Esophagus muscularis mucosa (tissue), 4 donors: ENCODE measurements at regions not wholly inside any gene's neighbourhood (a gene's known extent, or its start where the extent isn't known, plus 50 kb on each side); places are given as distances from the start of the nearest gene placed in this dataset.
"Not testable (repeated sequence)": the region's sequence is repeated elsewhere in the genome, so short reads cannot be mapped to it uniquely, and the experiment has no call there.

Experiments used
- DNase-seq: peaks from one replicate; pipeline ENCODE4 v3.0.0-alpha.2; 2017; ENCODE audit errors: extremely low spot score
- H3K27ac ChIP-seq, 4 donors: fragments of 200-600 bp; sonication (generic); replicated peaks in 1 of 4; 1 replicate in 3 of 4; 2 replicates in 1 of 4; pipeline ENCODE4 v1.5.1; 2016 to 2019; ENCODE audit warnings: mild to moderate bottlenecking in 1 of 4
- H3K27me3 ChIP-seq, 4 donors: fragments of 200-600 bp; sonication (generic); one replicate each; pipeline versions ENCODE4 v1.5.1 to v1.6.0; 2016 to 2019
- H3K36me3 ChIP-seq, 4 donors: fragments of 200-600 bp; sonication (generic); one replicate each; pipeline ENCODE4 v1.5.1; 2016 to 2019
- H3K4me1 ChIP-seq, 4 donors: fragments of 200-600 bp; sonication (generic); one replicate each; pipeline ENCODE4 v1.5.1; 2016 to 2019
- H3K4me3 ChIP-seq, 4 donors: fragments of 200-600 bp; sonication (generic); 1 replicate in 2 of 4; 2 replicates in 2 of 4; pipeline ENCODE4 v1.5.1; 2016 to 2019; ENCODE audit warnings: mild to moderate bottlenecking in 4 of 4, moderate library complexity in 1 of 4
- H3K9me3 ChIP-seq, 4 donors: fragments of 200-600 bp; sonication (generic); 1 replicate in 3 of 4; 2 replicates in 1 of 4; pipeline ENCODE4 v1.5.1; 2016 to 2019
- EP300 ChIP-seq: sonication (generic); formaldehyde crosslinking; IDR thresholded peaks from one replicate; pipeline ENCODE4 v1.6.1; 2017; ENCODE audit warnings: antibody characterized with exemption
- POLR2A ChIP-seq: fragments of 450-650 bp; IDR thresholded peaks from one replicate; pipeline ENCODE4 v1.6.1; 2017; ENCODE audit warnings: antibody characterized with exemption, moderate library complexity, mild to moderate bottlenecking, low read depth
- POLR2AphosphoS5 ChIP-seq, 2 donors: sonication (generic); formaldehyde crosslinking; IDR thresholded peaks; one replicate each; pipeline ENCODE4 v1.6.1; 2017; ENCODE audit warnings: antibody characterized with exemption in 2 of 2
- WGBS: methylation state at CpG from one replicate; pipeline ENCODE4 v1.1.5; 2018; 5-methylcytosine and 5-hydroxymethylcytosine counted together
- intact Hi-C: fragments of 100-400 bp; cut with DNase I; formaldehyde crosslinking; loops from one replicate; pipeline ENCODE4 v1.15.1; 2023
- TF ChIP-seq, protein P1 (sequence below), 3 experiments: fragments of 200-600 bp in 2 of 3; fragments of 450-650 bp in 1 of 3; sonication (generic) in 2 of 3; IDR thresholded peaks; one replicate each; pipeline ENCODE4 v1.5.1; 2017 to 2019; ENCODE audit warnings: antibody characterized with exemption in 3 of 3, mild to moderate bottlenecking in 2 of 3, moderate library complexity in 1 of 3

DNA sequence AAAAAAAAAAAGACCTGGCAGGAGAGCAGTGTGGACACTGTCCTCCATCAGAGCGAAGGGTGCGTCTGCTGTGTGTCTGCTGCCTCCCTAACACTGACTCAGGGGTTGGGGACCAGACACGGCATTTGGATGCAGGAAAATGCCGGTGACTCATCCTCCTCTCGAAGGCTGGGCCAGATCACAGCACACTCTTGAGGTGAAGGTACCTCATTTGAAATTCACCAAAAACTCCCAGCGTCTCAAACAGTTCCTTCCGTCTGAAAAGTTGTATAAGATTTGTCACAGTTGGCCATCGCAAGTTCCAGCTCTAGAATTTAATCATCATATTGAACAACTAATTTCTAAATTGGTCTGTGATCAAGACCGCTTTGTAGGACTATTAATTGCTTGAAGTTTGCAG lies 118.1 kb upstream of the LYZL2 start:
- TF ChIP-seq POLR2AphosphoS5 (IDR thresholded peaks at IDR 0.05) (no peak), EP300 (no peak), POLR2A (no peak)
- TF ChIP-seq, protein P1, sequence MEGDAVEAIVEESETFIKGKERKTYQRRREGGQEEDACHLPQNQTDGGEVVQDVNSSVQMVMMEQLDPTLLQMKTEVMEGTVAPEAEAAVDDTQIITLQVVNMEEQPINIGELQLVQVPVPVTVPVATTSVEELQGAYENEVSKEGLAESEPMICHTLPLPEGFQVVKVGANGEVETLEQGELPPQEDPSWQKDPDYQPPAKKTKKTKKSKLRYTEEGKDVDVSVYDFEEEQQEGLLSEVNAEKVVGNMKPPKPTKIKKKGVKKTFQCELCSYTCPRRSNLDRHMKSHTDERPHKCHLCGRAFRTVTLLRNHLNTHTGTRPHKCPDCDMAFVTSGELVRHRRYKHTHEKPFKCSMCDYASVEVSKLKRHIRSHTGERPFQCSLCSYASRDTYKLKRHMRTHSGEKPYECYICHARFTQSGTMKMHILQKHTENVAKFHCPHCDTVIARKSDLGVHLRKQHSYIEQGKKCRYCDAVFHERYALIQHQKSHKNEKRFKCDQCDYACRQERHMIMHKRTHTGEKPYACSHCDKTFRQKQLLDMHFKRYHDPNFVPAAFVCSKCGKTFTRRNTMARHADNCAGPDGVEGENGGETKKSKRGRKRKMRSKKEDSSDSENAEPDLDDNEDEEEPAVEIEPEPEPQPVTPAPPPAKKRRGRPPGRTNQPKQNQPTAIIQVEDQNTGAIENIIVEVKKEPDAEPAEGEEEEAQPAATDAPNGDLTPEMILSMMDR (IDR thresholded peaks at IDR 0.05): no peak
- peaks cover 0 to 8% (median 4%) of the 10 kb centered on the region in 4 donors for H3K4me1 ChIP-seq
- 73% methylated on average over 9 of the region's 9 CpGs for WGBS
- no peaks in the 10 kb centered on the region for H3K27me3 ChIP-seq
- H3K27ac ChIP-seq: no peak overlapping the region
- intact Hi-C loops: no loop called here
- H3K4me3 ChIP-seq: no peak overlapping the region
- DNase-seq: no peak
- H3K9me3 ChIP-seq: no peaks in the 10 kb centered on the region
- H3K36me3 ChIP-seq: no peaks in the 10 kb centered on the region

DNA sequence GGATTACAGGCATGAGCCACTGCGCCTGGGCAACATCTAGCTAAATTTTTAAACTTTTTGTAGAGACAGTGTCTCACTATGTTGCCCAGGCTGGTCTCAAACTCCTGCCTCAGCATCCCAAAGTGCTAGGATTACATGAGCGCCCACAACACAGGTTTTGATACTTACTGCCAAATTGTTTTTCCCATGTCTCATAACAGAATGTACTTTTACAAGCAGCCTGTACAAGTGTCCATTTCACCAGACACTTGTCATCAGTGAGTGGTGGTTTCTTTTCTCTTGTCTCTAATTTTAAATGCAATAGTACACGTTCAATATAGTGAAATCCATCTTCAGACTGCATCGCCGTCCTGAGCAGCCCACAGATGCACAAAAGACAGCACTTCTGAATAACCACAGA lies 116.4 kb upstream of the LYZL2 start:
- intact Hi-C loops: no loop called here
- no peak overlapping the region for H3K4me3 ChIP-seq
- no peaks in the 10 kb centered on the region for H3K27me3 ChIP-seq
- no peak for DNase-seq
- peaks cover 0 to 4% (median 0%) of the 10 kb centered on the region in 4 donors for H3K4me1 ChIP-seq
- TF ChIP-seq EP300 (no peak), POLR2A (no peak), POLR2AphosphoS5 (IDR thresholded peaks at IDR 0.05) (no peak)
- TF ChIP-seq, protein P1 (IDR thresholded peaks at IDR 0.05): no peak
- H3K36me3 ChIP-seq: no peaks in the 10 kb centered on the region
- no peak overlapping the region for H3K27ac ChIP-seq
- H3K9me3 ChIP-seq: no peaks in the 10 kb centered on the region
- 94% methylated on average over 5 of the region's 5 CpGs for WGBS

GRCh38 chr10:30744106-30744505 lies 114.6 kb upstream of the LYZL2 start:
- intact Hi-C loops: no loop called here
- TF ChIP-seq POLR2AphosphoS5 (IDR thresholded peaks at IDR 0.05) (no peak), EP300 (no peak)
- Histone ChIP-seq H3K9me3 (no peaks in the 10 kb centered on the region), H3K27ac (no peak overlapping the region), H3K4me1 (no peaks in the 10 kb centered on the region), H3K36me3 (no peaks in the 10 kb centered on the region), H3K4me3 (no peak overlapping the region), H3K27me3 (no peaks in the 10 kb centered on the region)
- 74% methylated on average over 1 of the region's 1 CpG for WGBS
- no peak for DNase-seq

GRCh38 chr10:30743586-30743985 lies 114.0 kb upstream of the LYZL2 start:
- Histone ChIP-seq H3K4me3 (no peak overlapping the region), H3K27me3 (no peaks in the 10 kb centered on the region), H3K27ac (no peak overlapping the region), H3K36me3 (no peaks in the 10 kb centered on the region), H3K9me3 (no peaks in the 10 kb centered on the region), H3K4me1 (no peaks in the 10 kb centered on the region)
- 97% methylated on average over 3 of the region's 3 CpGs for WGBS
- DNase-seq: no peak
- intact Hi-C loops: no loop called here
- TF ChIP-seq, protein P1 (IDR thresholded peaks at IDR 0.05): no peak
- TF ChIP-seq EP300 (no peak), POLR2AphosphoS5 (IDR thresholded peaks at IDR 0.05) (no peak), POLR2A (no peak)

DNA sequence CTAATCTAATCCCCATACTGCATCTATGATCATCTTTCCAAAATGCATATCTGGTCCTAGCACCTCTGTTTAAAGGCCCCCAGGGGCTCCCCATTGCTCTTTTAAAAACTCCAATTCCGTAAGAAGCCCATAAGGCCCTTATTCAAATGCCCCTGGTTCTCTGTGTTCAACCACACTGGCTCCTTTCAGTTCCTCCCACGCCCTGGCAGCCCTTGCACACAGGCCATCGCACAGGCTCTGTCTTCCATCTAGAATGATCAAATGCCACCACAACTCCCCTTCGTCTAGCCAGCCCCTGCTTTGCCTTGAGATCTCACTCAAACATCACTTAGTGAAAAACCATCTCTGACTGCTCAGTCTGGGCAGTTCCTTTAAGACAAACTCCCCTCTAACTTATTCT lies 112.9 kb upstream of the LYZL2 start:
- no peak for DNase-seq
- WGBS: 76% methylated on average over 4 of the region's 4 CpGs
- no peaks in the 10 kb centered on the region for H3K36me3 ChIP-seq
- H3K4me1 ChIP-seq: no peaks in the 10 kb centered on the region
- no peaks in the 10 kb centered on the region for H3K27me3 ChIP-seq
- H3K4me3 ChIP-seq: no peak overlapping the region
- no peaks in the 10 kb centered on the region for H3K9me3 ChIP-seq
- no peak overlapping the region for H3K27ac ChIP-seq
- intact Hi-C loops: no loop called here
- no peak for TF ChIP-seq EP300
- TF ChIP-seq, protein P1 (IDR thresholded peaks at IDR 0.05): no peak
- no peak for TF ChIP-seq POLR2AphosphoS5 (IDR thresholded peaks at IDR 0.05)
- TF ChIP-seq POLR2A: no peak

- H3K27me3 ChIP-seq, H3K36me3 ChIP-seq, H3K27ac ChIP-seq, intact Hi-C loops, DNase-seq, H3K9me3 ChIP-seq, H3K4me3 ChIP-seq: not testable (repeated sequence)
- 89% methylated on average over 1 of the region's 1 CpG for WGBS
- peaks cover 7 to 12% (median 10%) of the 10 kb centered on the region in 4 donors for H3K4me1 ChIP-seq
These were observed 111.2 kb upstream of the LYZL2 start for GRCh38 chr10:30740774-30741173.
